ENCODE measurements at regions not wholly inside any gene's neighbourhood (a gene's known extent, or its start where the extent isn't known, plus 50 kb on each side); places are given as distances from the start of the nearest gene placed in this dataset.

DNA sequence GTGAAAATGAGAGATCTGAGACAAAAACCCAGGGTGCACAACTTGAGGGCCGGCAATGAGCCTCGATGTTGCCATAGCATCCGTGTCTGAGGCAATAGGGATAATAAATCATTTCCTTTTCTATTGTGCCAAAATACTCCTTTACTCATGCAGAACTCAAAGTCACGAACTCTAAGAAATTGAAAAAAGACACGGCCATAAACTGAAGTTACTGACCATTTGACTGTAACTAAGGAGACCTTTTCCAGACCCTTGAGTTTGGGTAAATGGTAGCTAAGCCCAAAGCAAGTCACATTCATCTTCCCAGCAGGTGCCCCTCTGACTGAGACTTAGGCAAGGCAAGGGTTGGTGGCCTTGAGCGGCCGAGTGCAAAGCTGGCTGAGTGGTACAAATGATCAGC, 141.2 kb upstream of the SLCO3A1 start:
- no peak for DNase-seq

DNA sequence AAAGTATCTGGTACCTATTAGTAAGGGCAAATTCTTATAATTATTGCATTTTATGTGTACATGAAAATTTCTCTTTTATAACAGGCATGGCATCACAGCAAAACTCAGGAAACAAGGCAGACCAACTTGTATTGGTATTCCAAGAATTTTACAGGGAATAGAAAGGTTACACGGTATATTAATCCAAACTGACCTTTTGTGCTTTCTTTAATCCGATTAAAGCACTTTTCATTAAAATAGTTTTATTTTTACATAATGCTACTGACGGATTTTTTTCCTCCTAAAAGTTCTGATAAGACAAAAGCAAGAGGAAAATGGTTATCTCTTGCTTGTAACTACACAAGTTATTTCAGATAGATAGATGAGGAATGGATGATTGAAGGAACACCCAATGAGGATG, 137.0 kb upstream of the SLCO3A1 start:
- no peak for DNase-seq

DNA sequence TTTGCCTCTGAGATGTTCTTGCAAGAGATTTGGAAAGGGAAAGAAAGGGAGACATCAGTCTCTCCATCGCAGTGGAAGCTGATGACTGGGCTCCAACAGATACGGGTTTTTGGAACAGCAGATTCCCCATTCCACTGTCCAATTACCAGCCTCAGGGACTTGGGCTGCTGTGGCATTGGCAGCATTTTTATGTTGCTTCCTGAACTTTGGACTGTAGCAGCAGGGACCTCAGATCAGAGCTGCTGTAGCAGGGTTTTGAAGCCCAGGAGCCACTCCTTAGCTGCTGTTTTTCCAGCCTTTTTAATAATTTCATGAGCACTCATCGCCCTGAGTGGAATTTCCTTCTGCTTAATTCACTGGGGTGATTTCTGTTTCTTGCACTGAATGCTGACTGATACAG, 135.7 kb upstream of the SLCO3A1 start:
- no peak for DNase-seq

- DNase-seq, result no peak
These were observed 129.5 kb upstream of the SLCO3A1 start for GRCh38 chr15:91723959-91724358.

DNA sequence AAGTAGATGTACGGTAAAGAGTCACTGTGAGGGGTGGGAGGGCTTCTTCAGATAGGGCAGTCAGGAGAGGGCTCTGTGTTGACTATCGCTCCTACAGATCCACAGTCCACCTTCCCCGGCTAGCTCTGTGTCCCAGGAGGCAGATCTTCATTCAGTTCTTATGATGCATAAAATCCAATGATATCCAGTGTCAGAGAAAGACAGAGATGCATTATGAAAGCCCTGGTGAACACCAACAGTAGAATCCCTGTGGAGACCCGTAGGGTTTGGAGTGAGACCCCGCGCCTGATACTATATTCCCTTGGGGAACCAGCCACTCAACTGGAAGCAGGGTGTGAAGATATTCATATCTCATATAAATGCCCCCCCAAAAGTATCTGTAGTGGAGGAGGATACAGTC, 119.8 kb upstream of the SLCO3A1 start:
- DNase-seq, result no peak

DNA sequence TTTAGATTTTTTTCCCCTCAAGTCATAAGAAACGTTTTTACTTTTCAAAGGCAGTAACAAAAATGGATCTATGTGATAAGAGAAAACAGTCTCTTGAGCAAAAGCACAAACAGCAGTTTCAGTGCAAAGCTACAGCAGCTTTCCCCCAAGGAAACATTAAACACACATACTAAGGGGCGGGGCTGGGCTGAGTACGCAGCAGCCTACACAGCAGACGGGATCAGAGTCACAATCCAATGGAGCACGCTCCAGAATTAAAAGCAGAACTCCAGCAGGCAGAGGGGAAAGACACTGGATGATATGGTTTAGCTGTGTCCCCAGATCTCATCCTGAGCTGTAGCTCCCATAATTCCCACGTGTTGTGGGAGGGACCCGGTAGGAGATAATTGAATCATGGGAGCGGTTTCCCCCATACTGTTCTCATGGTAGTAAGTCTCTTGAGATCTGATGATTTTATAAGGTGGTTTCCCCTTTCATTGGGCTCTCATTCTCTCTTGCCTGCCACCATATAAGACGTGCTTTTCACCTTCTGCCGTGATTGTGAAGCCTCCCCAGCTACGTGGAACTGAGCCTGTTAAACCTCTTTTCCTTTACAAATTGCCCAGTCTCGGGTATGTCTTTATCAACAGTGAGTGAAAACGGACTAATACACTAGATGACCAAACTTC, 116.2 kb upstream of the SLCO3A1 start:
- no peak for DNase-seq

DNA sequence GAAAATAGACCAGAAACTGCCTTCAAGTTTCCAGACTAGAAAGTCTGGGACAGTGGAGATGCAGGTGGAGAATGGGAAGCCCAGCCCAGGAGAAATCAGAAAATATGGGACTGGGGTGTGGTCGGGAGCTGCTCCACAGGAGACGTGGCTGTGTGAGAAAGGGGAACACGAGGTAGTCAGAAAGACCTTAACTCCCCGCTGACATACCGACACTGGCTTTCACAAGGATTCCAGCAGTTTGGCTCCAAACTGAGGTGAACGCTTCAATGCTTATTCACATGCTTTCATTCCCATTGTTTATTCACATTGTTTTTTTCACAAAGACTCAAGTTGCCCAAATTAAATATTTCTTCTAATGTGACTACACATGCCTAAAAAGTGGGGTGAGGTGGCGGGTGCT, 111.5 kb upstream of the SLCO3A1 start:
- no peak for DNase-seq

GRCh38 chr15:91751611-91752010, 101.9 kb upstream of the SLCO3A1 start:
- DNase-seq, result peak in 2 of 56 donors; percentile 50 to 66

DNA sequence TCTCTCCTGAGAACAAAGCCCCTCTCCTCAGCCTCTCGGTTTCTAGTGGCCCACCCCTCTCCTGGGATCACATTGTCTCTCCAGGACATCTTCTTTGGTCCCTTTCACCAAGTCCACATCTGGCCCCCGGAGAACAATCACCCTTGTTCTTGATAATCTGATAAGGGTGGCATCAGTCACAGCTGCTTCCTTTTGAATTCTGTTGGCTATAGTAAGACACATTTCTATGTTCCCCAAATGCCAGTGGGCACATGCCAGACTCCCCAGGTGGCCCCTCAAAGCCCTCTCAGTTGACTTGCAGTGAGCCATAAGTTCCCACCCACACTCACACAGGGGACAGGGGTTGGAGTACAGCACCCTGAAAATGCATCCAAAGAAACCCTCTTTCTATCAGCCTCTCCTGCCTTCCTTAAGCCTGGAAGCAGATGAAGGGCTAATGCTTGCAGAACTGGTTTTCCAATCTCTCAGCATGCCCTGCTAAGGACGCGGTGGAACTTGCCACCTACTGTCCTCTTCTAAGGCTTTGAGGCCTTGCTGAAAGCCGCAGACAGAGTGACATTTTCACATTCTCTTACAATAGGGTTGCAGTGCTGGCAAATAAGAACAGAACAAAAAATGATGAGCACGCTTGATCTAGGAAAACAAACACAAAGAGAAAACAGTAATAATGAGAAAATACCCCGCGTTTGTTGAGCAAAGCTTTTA, 101.3 kb upstream of the SLCO3A1 start:
- DNase-seq, result peak in 45 of 56 donors; percentile 4 to 80 (median 40)

- no peak for DNase-seq
These were observed 93.9 kb upstream of the SLCO3A1 start for GRCh38 chr15:91759560-91759959.

- DNase-seq, result no peak
These were observed 87.8 kb upstream of the SLCO3A1 start for GRCh38 chr15:91765660-91766059.

DNA sequence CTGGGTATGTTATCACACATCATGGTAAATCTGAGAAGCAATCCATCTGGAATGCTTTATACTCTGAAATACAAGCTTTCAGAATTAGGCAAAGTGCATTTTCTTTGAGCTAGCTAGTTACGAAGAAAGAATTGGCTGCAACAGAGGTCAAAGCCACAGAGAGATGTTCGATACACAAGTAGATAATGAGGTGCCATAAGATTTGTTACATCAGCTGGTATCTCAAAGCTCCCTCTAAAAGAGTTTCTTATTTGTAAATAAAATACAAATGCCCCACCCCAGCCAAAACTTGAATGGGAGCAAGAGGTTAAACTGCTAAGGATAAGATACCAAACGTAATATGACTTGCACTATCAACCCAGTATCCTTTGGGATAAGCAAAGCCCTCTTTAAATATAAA, 84.0 kb upstream of the SLCO3A1 start:
- no peak for DNase-seq

DNA sequence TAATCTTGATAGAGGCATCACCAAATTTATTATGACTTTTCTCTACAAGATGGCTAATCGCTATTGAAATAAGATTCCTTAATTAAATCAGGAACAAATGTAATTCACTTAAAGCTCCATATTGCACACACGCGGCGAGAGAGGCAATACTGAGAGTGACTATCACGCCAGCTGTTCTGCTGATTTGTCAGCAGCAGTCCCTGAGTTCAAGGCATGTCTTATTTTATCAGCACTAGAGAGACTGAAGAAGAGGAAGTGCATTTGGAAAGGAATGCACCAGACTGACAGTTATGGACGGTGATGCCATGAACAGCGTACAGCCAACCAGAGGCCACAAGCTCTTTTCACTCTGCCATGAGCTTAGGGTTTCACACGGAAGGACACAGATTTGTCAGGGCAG, 83.6 kb upstream of the SLCO3A1 start:
- DNase-seq, result no peak

GRCh38 chr15:91776104-91776503, 77.4 kb upstream of the SLCO3A1 start:
- DNase-seq, result no peak

GRCh38 chr15:91779960-91780359, 73.5 kb upstream of the SLCO3A1 start:
- DNase-seq, result no peak

DNA sequence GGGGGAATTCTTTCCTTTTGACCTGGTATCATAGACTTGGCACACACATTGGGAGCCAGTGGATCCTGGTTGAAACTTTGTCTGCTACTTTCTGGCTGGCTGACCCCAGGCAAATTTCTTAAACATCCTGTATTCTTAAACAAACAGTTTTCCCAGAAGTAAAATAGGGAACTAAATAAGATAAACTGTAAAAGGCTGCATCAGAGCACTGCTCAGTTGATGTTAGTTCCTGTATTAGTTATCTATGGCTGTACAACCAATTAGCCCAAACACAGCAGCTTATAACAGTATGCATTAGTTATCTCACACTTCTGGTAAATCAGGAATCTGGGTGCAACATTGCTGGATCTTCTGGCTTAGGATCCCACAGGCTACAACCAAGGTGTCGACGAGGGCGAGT, 73.1 kb upstream of the SLCO3A1 start:
- no peak for DNase-seq

DNA sequence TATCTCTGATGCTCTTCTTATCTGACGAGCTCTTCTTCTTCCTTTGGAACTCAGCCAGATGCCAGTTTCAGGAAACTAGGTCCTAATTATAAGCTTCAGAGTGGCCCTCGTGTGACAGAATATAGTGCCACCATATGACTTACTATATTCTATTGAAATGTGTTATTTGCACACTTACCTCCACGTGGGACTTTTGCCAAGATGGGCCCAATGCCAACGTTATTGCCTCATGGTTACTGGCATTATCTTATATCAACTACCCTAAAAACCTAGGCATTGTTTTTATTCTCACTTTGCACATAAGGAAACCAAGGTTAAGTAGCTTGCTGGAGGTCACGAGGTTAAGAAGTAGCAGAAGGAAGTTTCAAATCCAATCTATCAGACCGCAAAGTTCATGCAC, 71.3 kb upstream of the SLCO3A1 start:
- no peak for DNase-seq

- no peak for DNase-seq
These were observed 70.5 kb upstream of the SLCO3A1 start for GRCh38 chr15:91783008-91783407.

GRCh38 chr15:91783451-91783850, 70.1 kb upstream of the SLCO3A1 start:
- DNase-seq, result no peak

DNA sequence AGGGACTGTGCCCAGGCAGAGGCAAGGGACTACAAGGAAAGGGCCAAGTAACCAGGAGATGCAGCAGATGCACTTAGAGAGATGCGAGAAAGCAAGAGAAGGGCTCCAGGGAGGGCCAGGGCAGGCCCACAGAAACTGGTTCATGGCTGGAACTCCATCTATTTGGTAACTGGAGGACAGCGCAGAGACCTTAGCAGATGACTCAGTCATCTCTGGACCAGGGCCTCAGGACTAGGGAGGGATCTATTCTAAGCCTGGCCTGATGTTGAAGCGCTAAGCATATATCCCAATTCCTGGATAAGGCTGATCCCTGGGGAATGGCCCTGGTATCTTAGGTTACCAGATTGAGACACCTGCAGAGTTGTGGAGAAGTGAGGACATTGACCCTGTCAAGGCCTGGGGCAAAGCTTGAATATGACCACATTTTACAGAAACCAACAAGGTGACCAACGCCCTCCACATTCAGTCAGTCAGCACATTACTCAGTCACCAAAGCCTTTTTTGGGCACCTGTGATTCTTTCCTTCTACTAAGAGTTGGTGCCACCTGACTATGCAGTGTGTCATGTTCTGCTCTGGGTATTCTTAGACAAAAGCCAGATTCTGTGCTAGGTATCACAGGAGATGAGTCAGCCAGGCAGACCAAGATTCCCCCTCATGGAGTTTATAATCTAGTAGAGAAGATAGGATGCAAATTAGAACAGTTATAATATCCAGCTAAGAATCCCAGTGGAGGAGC, 68.4 kb upstream of the SLCO3A1 start:
- no peak for DNase-seq

DNA sequence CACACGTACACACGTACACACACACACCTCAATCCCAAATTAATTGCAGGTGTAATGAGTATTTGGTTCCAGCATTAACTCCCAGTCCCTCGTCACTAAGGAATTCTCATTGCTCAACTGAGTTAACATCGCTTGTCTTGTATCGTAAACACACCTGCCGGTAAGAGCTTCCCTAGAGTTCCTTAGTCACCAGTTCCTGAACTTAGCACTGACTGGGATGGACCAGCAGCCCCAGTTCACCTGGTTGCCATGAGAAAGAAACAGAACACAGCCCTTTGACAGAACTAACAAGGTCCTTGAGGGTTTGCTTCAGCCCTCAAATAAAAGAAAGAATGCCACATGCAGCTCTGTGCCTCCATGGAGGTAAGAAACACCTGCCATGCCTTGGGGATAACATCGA, 66.3 kb upstream of the SLCO3A1 start:
- DNase-seq, result no peak

DNA sequence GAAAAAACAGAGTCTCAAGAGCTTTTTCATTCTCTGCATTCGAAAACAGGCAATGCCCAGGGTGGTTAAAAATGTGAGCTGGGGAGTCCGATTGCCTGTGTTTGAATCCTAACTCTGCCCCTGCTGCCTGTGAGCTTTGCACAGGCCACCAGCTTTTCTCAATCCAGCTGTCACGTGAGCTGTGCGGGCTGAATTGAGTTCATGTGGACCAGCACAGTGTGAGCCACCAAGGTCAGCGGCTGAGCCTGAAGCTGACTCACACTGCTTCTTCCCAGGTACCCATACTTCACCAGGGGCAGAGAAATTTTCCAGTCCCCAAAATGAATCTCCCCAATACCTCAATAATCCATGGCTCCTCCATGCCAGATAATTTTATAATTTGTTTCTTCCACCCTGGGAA, 64.4 kb upstream of the SLCO3A1 start:
- DNase-seq, result no peak

DNA sequence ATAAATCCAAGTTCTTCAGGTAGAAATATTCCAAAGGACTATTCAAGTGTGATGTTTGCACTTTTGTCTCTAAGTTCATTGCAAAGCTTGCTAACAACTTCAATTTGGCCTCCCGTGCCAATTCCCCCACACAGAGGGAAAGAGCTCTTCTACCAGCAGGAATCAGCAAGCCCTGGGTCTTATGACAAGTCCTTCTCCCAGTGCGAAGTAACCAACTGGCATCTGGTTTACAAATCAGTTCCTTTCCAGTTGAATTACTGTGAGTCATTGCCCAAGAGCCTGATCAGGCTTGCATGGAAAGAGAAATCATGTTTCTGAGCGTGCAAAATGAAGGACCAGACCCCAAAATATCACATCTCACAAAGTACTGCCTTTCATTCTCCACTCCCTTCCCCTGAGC, 62.7 kb upstream of the SLCO3A1 start:
- DNase-seq, result peak in 2 of 56 donors; percentile 2 to 12
